IMR-90 (cell line): ENCODE measurements at regions not wholly inside any gene's neighbourhood (a gene's known extent, or its start where the extent isn't known, plus 50 kb on each side); places are given as distances from the start of the nearest gene placed in this dataset.

Experiments used
- ATAC-seq: fragments of 200-7000 bp; cut with Tn5 transposase; 2 replicates; pipeline ENCODE4 v1.9.1; 2020; ENCODE audit warnings: low read depth, mild to moderate bottlenecking, moderate library complexity
- BruUV-seq: library from RNA; stranded (reverse); fragments of 400-500 nt; replicated peaks from 2 replicates; lab custom pipeline; 2021; lab: Mats Ljungman, UMichigan
- CTCF ChIA-PET: fragments of 300-600 bp; formaldehyde crosslinking; extraction: SDS; loops from one replicate; lab custom pipeline; 2021; ENCODE audit warnings: antibody characterized with exemption; lab: Yijun Ruan, JAX
- POLR2A ChIA-PET: fragments of 300-600 bp; sonication (Branson Sonifier 250); formaldehyde crosslinking; loops from one replicate; lab custom pipeline; 2022; ENCODE audit warnings: antibody characterized with exemption; ENCODE audit not compliant: unreplicated experiment; lab: Charles Lee
- DNase-seq: peaks from one replicate; pipeline ENCODE4 v3.0.0; 2013
- H2AFZ ChIP-seq: replicated peaks from 2 replicates; pipeline ENCODE3; 2013; ENCODE audit warnings: low read length, mild to moderate bottlenecking; ENCODE audit not compliant: poor library complexity
- H2AK5ac ChIP-seq: 2 replicates; pipeline ENCODE4 v1.6.1; 2013; ENCODE audit warnings: low read depth, low read length, inconsistent platforms
- H2AK9ac ChIP-seq: replicated peaks from 2 replicates; pipeline ENCODE3; 2013; ENCODE audit warnings: mild to moderate bottlenecking, low read depth, low read length, moderate library complexity; ENCODE audit not compliant: poor library complexity
- H2BK120ac ChIP-seq: 2 replicates; pipeline ENCODE4 v1.6.1; 2013; ENCODE audit warnings: low read depth, low read length, inconsistent platforms
- H2BK15ac ChIP-seq: 3 replicates; pipeline ENCODE4 v1.6.1; 2013; ENCODE audit warnings: low read depth, low read length, inconsistent platforms
- H2BK20ac ChIP-seq: 2 replicates; pipeline ENCODE4 v1.6.1; 2013; ENCODE audit warnings: low read depth, mild to moderate bottlenecking, inconsistent platforms, low read length, moderate library complexity
- H2BK5ac ChIP-seq: 2 replicates; pipeline ENCODE4 v1.6.1; 2013; ENCODE audit warnings: mild to moderate bottlenecking, low read depth, low read length, inconsistent platforms; ENCODE audit not compliant: poor library complexity, severe bottlenecking
- H3K14ac ChIP-seq: replicated peaks from 2 replicates; pipeline ENCODE4 v1.6.1; 2013; ENCODE audit warnings: low read depth, low read length, inconsistent platforms
- H3K18ac ChIP-seq: 2 replicates; pipeline ENCODE4 v1.6.1; 2013; ENCODE audit warnings: low read depth, low read length, control low read depth
- H3K23ac ChIP-seq: 2 replicates; pipeline ENCODE4 v1.6.1; 2013; ENCODE audit warnings: low read depth, low read length, inconsistent platforms
- H3K27ac ChIP-seq: 2 replicates; pipeline ENCODE4 v1.5.1; 2013; ENCODE audit warnings: mild to moderate bottlenecking, control low read depth, low read length; ENCODE audit not compliant: insufficient read depth
- H3K27me3 ChIP-seq: 2 replicates; pipeline ENCODE4 v1.6.1; 2013; ENCODE audit warnings: low read length; ENCODE audit not compliant: control insufficient read depth, insufficient read depth
- H3K36me3 ChIP-seq: 2 replicates; pipeline ENCODE4 v1.6.1; 2013; ENCODE audit warnings: low read length, mixed read lengths; ENCODE audit not compliant: control insufficient read depth, insufficient read depth
- H3K4ac ChIP-seq: 2 replicates; pipeline ENCODE4 v1.6.1; 2013; ENCODE audit warnings: low read depth, low read length, inconsistent platforms
- H3K4me1 ChIP-seq: 2 replicates; pipeline ENCODE4 v1.6.1; 2013; ENCODE audit warnings: low read length, mixed read lengths; ENCODE audit not compliant: control insufficient read depth, insufficient read depth
- H3K4me2 ChIP-seq: 2 replicates; pipeline ENCODE4 v1.6.1; 2013; ENCODE audit warnings: low read depth, mild to moderate bottlenecking, control low read depth, low read length, moderate library complexity
- H3K4me3 ChIP-seq: 2 replicates; pipeline ENCODE4 v1.5.1; 2013; ENCODE audit warnings: low read depth, mild to moderate bottlenecking, control low read depth, low read length, moderate library complexity; ENCODE audit not compliant: insufficient read depth
- H3K56ac ChIP-seq: 2 replicates; pipeline ENCODE4 v1.6.1; 2013; ENCODE audit warnings: low read length, inconsistent platforms; ENCODE audit not compliant: insufficient read depth; ENCODE audit errors: extremely low read depth
- H3K79me1 ChIP-seq, 2 experiments: 2 replicates each; pipeline ENCODE4 v1.6.1; 2013; ENCODE audit warnings: low read length in 2 of 2, inconsistent platforms in 1 of 2, low read depth in 1 of 2
- H3K9ac ChIP-seq: 2 replicates; pipeline ENCODE4 v1.6.1; 2013; ENCODE audit warnings: low read depth, low read length, control low read depth
- H3K9me1 ChIP-seq: 2 replicates; pipeline ENCODE4 v1.6.1; 2013; ENCODE audit warnings: low read length, inconsistent platforms; ENCODE audit not compliant: insufficient read depth
- H3K9me3 ChIP-seq: 2 replicates; pipeline ENCODE4 v1.6.1; 2013; ENCODE audit warnings: low read length; ENCODE audit not compliant: control insufficient read depth, insufficient read depth
- H4K20me1 ChIP-seq: 2 replicates; pipeline ENCODE4 v1.6.1; 2013; ENCODE audit warnings: low read length, inconsistent platforms; ENCODE audit not compliant: insufficient read depth
- H4K5ac ChIP-seq: 2 replicates; pipeline ENCODE4 v1.6.1; 2013; ENCODE audit warnings: mild to moderate bottlenecking, low read depth, low read length, control low read depth
- H4K8ac ChIP-seq, 2 experiments: 2 replicates each; pipeline ENCODE4 v1.6.1; 2013; ENCODE audit warnings: low read depth in 2 of 2, low read length in 2 of 2, control low read depth in 1 of 2, inconsistent platforms in 1 of 2
- H4K91ac ChIP-seq: 2 replicates; pipeline ENCODE4 v1.6.1; 2013; ENCODE audit warnings: low read depth, low read length, inconsistent platforms; ENCODE audit not compliant: insufficient read depth
- BHLHE40 ChIP-seq: fragments of 150-350 bp; IDR thresholded peaks from 2 replicates; pipeline ENCODE4 v1.6.1; 2016; ENCODE audit warnings: mild to moderate bottlenecking, low read depth, low read length
- CEBPB ChIP-seq: IDR thresholded peaks from 2 replicates; pipeline ENCODE4 v1.6.1; 2012; ENCODE audit warnings: low read depth, low read length, improper control_type of control experiment
- CHD1 ChIP-seq: IDR thresholded peaks from 2 replicates; pipeline ENCODE4 v1.6.1; 2012; ENCODE audit warnings: low read depth, low read length, improper control_type of control experiment
- FOS ChIP-seq: fragments of 150-350 bp; IDR thresholded peaks from 2 replicates; pipeline ENCODE4 v1.6.1; 2016; ENCODE audit warnings: low read depth, low read length
- MAFK ChIP-seq: IDR thresholded peaks from 2 replicates; pipeline ENCODE4 v1.6.1; 2012; ENCODE audit warnings: low read depth, low read length, improper control_type of control experiment
- MAZ ChIP-seq: IDR thresholded peaks from 2 replicates; pipeline ENCODE4 v1.6.1; 2012; ENCODE audit warnings: low read depth, mild to moderate bottlenecking, low read length, improper control_type of control experiment, moderate library complexity, borderline replicate concordance
- MXI1 ChIP-seq: IDR thresholded peaks from 2 replicates; pipeline ENCODE4 v1.6.1; 2012; ENCODE audit warnings: low read depth, mild to moderate bottlenecking, low read length, moderate library complexity, borderline replicate concordance
- NFE2L2 ChIP-seq: fragments of 150-350 bp; IDR thresholded peaks from 2 replicates; pipeline ENCODE4 v1.6.1; 2016; ENCODE audit warnings: low read depth, mild to moderate bottlenecking, low read length
- POLR2A ChIP-seq: IDR thresholded peaks from 2 replicates; pipeline ENCODE4 v1.6.1; 2012; ENCODE audit warnings: mild to moderate bottlenecking, low read depth, low read length
- RAD21 ChIP-seq: IDR thresholded peaks from 2 replicates; pipeline ENCODE4 v1.6.1; 2012; ENCODE audit warnings: low read length, improper control_type of control experiment
- RCOR1 ChIP-seq: IDR thresholded peaks from 2 replicates; pipeline ENCODE4 v1.6.1; 2012; ENCODE audit warnings: mild to moderate bottlenecking, low read length, improper control_type of control experiment; ENCODE audit not compliant: insufficient replicate concordance
- RFX5 ChIP-seq: IDR thresholded peaks from 2 replicates; pipeline ENCODE4 v1.8.0; 2012; ENCODE audit warnings: low read depth, mild to moderate bottlenecking, low read length, moderate library complexity
- SMC3 ChIP-seq: fragments of 150-350 bp; IDR thresholded peaks from 2 replicates; pipeline ENCODE4 v1.6.1; 2016; ENCODE audit warnings: low read depth, mild to moderate bottlenecking, antibody characterized with exemption, low read length, moderate library complexity
- WGBS, 2 experiments: methylation state at CpG; one replicate each; pipeline versions ENCODE4 v1.1.5 to v1.1.7; 2013; ENCODE audit warnings: missing lambda C conversion rate in 2 of 2; ENCODE audit not compliant: insufficient read length in 1 of 2; ENCODE audit errors: extremely low coverage in 2 of 2; 5-methylcytosine and 5-hydroxymethylcytosine counted together
- dilution Hi-C: fragments of 300-500 bp; cut with HindIII; formaldehyde crosslinking; loops from one replicate; pipeline ENCODE4 v1.14.3; 2018; ENCODE audit warnings: low sequenced_read_pairs; ENCODE audit not compliant: unreplicated experiment
- in situ Hi-C: fragments of 300-500 bp; cut with MboI; formaldehyde crosslinking; loops from 3 replicates; pipeline ENCODE4 v1.14.3; 2019; ENCODE audit warnings: low sequenced_read_pairs, inconsistent platforms, mixed read lengths
- intact Hi-C: fragments of 100-400 bp; cut with micrococcal nuclease; formaldehyde crosslinking; loops from 2 replicates; pipeline ENCODE4 v1.10.0; 2022
- TF ChIP-seq, protein P1 (sequence below): conservative IDR thresholded peaks from 2 replicates; pipeline ENCODE4 v1.5.1; 2012; ENCODE audit warnings: mild to moderate bottlenecking, low read depth, low read length, improper control_type of control experiment
- TF ChIP-seq, protein P2 (sequence below): fragments of 150-350 bp; IDR thresholded peaks from 2 replicates; pipeline ENCODE4 v1.6.1; 2016; ENCODE audit warnings: low read depth, mild to moderate bottlenecking, low read length, moderate library complexity, borderline replicate concordance
- TF ChIP-seq, protein P3 (sequence below): fragments of 150-350 bp; IDR thresholded peaks from 2 replicates; pipeline ENCODE4 v1.6.1; 2017; ENCODE audit warnings: mild to moderate bottlenecking, antibody characterized with exemption, low read length, low read depth

DNA sequence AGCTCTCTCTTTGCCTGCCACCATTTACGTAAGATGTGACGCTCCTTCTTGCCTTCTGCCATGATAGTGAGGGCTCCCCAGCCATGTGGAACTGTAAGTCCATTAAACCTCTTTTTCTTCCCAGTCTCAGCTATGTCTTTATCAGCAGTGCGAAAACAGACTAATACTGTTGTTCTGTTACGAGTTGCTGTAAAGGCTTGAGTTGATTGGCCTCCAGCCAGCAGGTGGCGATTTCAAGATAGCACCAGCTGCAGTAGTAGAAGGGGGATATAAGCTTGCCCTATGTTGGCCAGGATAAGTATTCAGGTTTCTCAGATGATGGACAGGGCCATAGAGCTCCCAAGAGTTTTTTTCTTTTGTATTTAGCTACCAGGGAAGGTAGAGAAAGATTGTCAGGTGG is 385.5 kb downstream of the MZT1 start:
- Histone ChIP-seq H2BK20ac (no peak overlapping the region), H4K8ac (no peak overlapping the region), H3K4me3 (no peak overlapping the region), H3K4ac (no peak overlapping the region), H2AK5ac (no peak overlapping the region), H2AK9ac (no peak overlapping the region), H3K9me3 (peaks cover 3% of the 10 kb centered on the region), H3K4me1 (no peaks in the 10 kb centered on the region), H3K14ac (no peak overlapping the region), H3K9ac (no peak overlapping the region), H3K56ac (no peak overlapping the region), H3K36me3 (no peaks in the 10 kb centered on the region), H2BK15ac (no peak overlapping the region), H2BK5ac (no peak overlapping the region), H3K79me1 (no peaks in the 10 kb centered on the region), H3K9me1 (no peaks in the 10 kb centered on the region), H2BK120ac (no peak overlapping the region), H3K18ac (no peak overlapping the region), H3K27me3 (no peaks in the 10 kb centered on the region), H3K4me2 (no peak overlapping the region), H4K20me1 (no peaks in the 10 kb centered on the region), H4K5ac (no peak overlapping the region), H4K91ac (no peak overlapping the region), H2AFZ (no peak overlapping the region), H3K23ac (no peak overlapping the region), H3K27ac (no peak overlapping the region)
- CTCF ChIA-PET = no interaction called here
- POLR2A ChIA-PET = no interaction called here
- no TSS peak for BruUV-seq
- dilution Hi-C loops = no loop called here
- no peak for DNase-seq
- no peak for ATAC-seq
- WGBS, 2 experiments = 90% methylated on average over 2 of the region's 5 CpGs; no CpG with 5 or more reads in 1 of the 2 experiments
- in situ Hi-C loops = no loop called here
- intact Hi-C loops = no loop called here
- no peak for TF ChIP-seq MXI1
- TF ChIP-seq, protein P1, sequence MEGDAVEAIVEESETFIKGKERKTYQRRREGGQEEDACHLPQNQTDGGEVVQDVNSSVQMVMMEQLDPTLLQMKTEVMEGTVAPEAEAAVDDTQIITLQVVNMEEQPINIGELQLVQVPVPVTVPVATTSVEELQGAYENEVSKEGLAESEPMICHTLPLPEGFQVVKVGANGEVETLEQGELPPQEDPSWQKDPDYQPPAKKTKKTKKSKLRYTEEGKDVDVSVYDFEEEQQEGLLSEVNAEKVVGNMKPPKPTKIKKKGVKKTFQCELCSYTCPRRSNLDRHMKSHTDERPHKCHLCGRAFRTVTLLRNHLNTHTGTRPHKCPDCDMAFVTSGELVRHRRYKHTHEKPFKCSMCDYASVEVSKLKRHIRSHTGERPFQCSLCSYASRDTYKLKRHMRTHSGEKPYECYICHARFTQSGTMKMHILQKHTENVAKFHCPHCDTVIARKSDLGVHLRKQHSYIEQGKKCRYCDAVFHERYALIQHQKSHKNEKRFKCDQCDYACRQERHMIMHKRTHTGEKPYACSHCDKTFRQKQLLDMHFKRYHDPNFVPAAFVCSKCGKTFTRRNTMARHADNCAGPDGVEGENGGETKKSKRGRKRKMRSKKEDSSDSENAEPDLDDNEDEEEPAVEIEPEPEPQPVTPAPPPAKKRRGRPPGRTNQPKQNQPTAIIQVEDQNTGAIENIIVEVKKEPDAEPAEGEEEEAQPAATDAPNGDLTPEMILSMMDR = no peak
- TF ChIP-seq SMC3 = no peak
- no peak for TF ChIP-seq MAFK
- no peak for TF ChIP-seq RFX5
- TF ChIP-seq, protein P2, sequence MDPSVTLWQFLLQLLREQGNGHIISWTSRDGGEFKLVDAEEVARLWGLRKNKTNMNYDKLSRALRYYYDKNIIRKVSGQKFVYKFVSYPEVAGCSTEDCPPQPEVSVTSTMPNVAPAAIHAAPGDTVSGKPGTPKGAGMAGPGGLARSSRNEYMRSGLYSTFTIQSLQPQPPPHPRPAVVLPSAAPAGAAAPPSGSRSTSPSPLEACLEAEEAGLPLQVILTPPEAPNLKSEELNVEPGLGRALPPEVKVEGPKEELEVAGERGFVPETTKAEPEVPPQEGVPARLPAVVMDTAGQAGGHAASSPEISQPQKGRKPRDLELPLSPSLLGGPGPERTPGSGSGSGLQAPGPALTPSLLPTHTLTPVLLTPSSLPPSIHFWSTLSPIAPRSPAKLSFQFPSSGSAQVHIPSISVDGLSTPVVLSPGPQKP = no peak
- no peak for TF ChIP-seq FOS
- no peak for TF ChIP-seq MAZ
- no peak for TF ChIP-seq POLR2A
- TF ChIP-seq CHD1 = no peak
- TF ChIP-seq CEBPB = no peak
- TF ChIP-seq RAD21 = no peak
- TF ChIP-seq, protein P3, sequence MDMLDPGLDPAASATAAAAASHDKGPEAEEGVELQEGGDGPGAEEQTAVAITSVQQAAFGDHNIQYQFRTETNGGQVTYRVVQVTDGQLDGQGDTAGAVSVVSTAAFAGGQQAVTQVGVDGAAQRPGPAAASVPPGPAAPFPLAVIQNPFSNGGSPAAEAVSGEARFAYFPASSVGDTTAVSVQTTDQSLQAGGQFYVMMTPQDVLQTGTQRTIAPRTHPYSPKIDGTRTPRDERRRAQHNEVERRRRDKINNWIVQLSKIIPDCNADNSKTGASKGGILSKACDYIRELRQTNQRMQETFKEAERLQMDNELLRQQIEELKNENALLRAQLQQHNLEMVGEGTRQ = no peak
- TF ChIP-seq BHLHE40 = no peak
- no peak for TF ChIP-seq RCOR1
- TF ChIP-seq NFE2L2 = no peak
